ENCODE measurements at regions not wholly inside any gene's neighbourhood (a gene's known extent, or its start where the extent isn't known, plus 50 kb on each side); places are given as distances from the start of the nearest gene placed in this dataset.

- no peak overlapping the region for H3K27ac ChIP-seq (ENCODE audit: low read length)
- no peaks in the 10 kb centered on the region for H3K4me1 ChIP-seq (ENCODE audit: low read length)
- H3K9me3 ChIP-seq (replicated peaks; ENCODE audit: insufficient read depth, low read length) = no peaks in the 10 kb centered on the region
- no peak overlapping the region for H3K4me3 ChIP-seq (ENCODE audit: low read length)
- H3K27me3 ChIP-seq (replicated peaks; ENCODE audit: insufficient read depth, low read length) = peaks cover 76% of the 10 kb centered on the region
- no peak for DNase-seq
- H3K79me2 ChIP-seq (ENCODE audit: low read length) = no peaks in the 10 kb centered on the region
- no peak overlapping the region for H2AFZ ChIP-seq (ENCODE audit: low read length)
- H3K36me3 ChIP-seq (replicated peaks; ENCODE audit: insufficient read depth, low read length) = no peaks in the 10 kb centered on the region
- H3K9me2 ChIP-seq (replicated peaks; ENCODE audit: insufficient read depth, low read length) = no peaks in the 10 kb centered on the region
- no peaks in the 10 kb centered on the region for H3F3A ChIP-seq (ENCODE audit: insufficient read depth, low read length)
- H4K20me1 ChIP-seq (ENCODE audit: insufficient read depth, low read length) = no peaks in the 10 kb centered on the region
- H3K4me2 ChIP-seq (ENCODE audit: low read depth, low read length) = no peak overlapping the region
- TF ChIP-seq EZH2phosphoT487 (IDR thresholded peaks at IDR 0.05; ENCODE audit: low read length) = no peak
- TF ChIP-seq CTCF (IDR thresholded peaks at IDR 0.05; ENCODE audit: low read length) = no peak
- no peak for TF ChIP-seq EZH2 (optimal IDR thresholded peaks at IDR 0.05; ENCODE audit: low read depth, low read length)
- H3K9ac ChIP-seq (ENCODE audit: low read length) = no peak overlapping the region
Measured at GRCh38 chr7:1292972-1293830, 60.5 kb downstream of the UNCX start.

DNA sequence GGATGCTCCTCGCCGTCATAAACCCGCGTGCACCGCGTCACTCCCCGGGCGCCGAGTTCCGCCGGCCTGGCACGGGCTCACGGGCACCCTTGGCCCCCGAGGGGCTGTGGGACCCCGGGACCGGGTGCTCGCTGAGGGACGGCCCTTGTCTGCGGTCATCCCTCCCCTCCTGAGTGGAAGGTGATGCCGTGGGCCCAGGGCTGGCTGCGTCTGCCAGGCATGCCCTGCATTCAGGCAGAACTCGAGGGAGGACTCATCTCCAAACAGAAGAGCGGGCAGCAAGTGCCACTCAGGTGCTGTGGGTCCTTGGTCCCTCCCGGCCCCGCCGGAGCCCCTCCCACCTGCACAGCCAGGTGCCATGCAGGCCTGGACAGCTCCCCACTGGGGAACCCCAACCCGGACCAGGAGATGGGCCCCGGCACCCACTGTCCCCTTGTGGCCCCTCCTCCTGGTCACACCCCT, 61.3 kb downstream of the UNCX start:
- Histone ChIP-seq H3K4me2 (ENCODE audit: low read depth, low read length) (no peak overlapping the region), H3K9ac (ENCODE audit: low read length) (no peak overlapping the region), H3K27ac (ENCODE audit: low read length) (no peak overlapping the region), H3K4me1 (ENCODE audit: low read length) (no peaks in the 10 kb centered on the region), H3K9me2 (replicated peaks; ENCODE audit: insufficient read depth, low read length) (no peaks in the 10 kb centered on the region), H3K79me2 (ENCODE audit: low read length) (no peaks in the 10 kb centered on the region), H4K20me1 (ENCODE audit: insufficient read depth, low read length) (no peaks in the 10 kb centered on the region), H2AFZ (ENCODE audit: low read length) (no peak overlapping the region), H3K36me3 (replicated peaks; ENCODE audit: insufficient read depth, low read length) (no peaks in the 10 kb centered on the region), H3K9me3 (replicated peaks; ENCODE audit: insufficient read depth, low read length) (no peaks in the 10 kb centered on the region), H3K27me3 (replicated peaks; ENCODE audit: insufficient read depth, low read length) (peaks cover 76% of the 10 kb centered on the region), H3F3A (ENCODE audit: insufficient read depth, low read length) (no peaks in the 10 kb centered on the region), H3K4me3 (ENCODE audit: low read length) (no peak overlapping the region)
- no peak for TF ChIP-seq EZH2 (optimal IDR thresholded peaks at IDR 0.05; ENCODE audit: low read depth, low read length)
- TF ChIP-seq EZH2phosphoT487 (IDR thresholded peaks at IDR 0.05; ENCODE audit: low read length) = no peak
- TF ChIP-seq CTCF (IDR thresholded peaks at IDR 0.05; ENCODE audit: low read length) = no peak
- DNase-seq = no peak

GRCh38 chr7:1295776-1296355, 63.2 kb downstream of the UNCX start:
- no peak overlapping the region for H2AFZ ChIP-seq (ENCODE audit: low read length)
- no peak overlapping the region for H3K4me3 ChIP-seq (ENCODE audit: low read length)
- no peaks in the 10 kb centered on the region for H3F3A ChIP-seq (ENCODE audit: insufficient read depth, low read length)
- no peaks in the 10 kb centered on the region for H3K9me2 ChIP-seq (replicated peaks; ENCODE audit: insufficient read depth, low read length)
- H3K79me2 ChIP-seq (ENCODE audit: low read length) = no peaks in the 10 kb centered on the region
- no peak overlapping the region for H3K4me2 ChIP-seq (ENCODE audit: low read depth, low read length)
- no peaks in the 10 kb centered on the region for H4K20me1 ChIP-seq (ENCODE audit: insufficient read depth, low read length)
- no peaks in the 10 kb centered on the region for H3K9me3 ChIP-seq (replicated peaks; ENCODE audit: insufficient read depth, low read length)
- peaks cover 74% of the 10 kb centered on the region for H3K27me3 ChIP-seq (replicated peaks; ENCODE audit: insufficient read depth, low read length)
- H3K9ac ChIP-seq (ENCODE audit: low read length) = no peak overlapping the region
- no peak for DNase-seq
- no peak overlapping the region for H3K27ac ChIP-seq (ENCODE audit: low read length)
- no peaks in the 10 kb centered on the region for H3K4me1 ChIP-seq (ENCODE audit: low read length)
- H3K36me3 ChIP-seq (replicated peaks; ENCODE audit: insufficient read depth, low read length) = no peaks in the 10 kb centered on the region
- TF ChIP-seq EZH2 (optimal IDR thresholded peaks at IDR 0.05; ENCODE audit: low read depth, low read length) = no peak
- no peak for TF ChIP-seq CTCF (IDR thresholded peaks at IDR 0.05; ENCODE audit: low read length)
